ENCODE measurements at regions not wholly inside any gene's neighbourhood (a gene's known extent, or its start where the extent isn't known, plus 50 kb on each side); places are given as distances from the start of the nearest gene placed in this dataset.

- no peak overlapping the region for H3K4me3 ChIP-seq (ENCODE audit: low read depth, low read length)
- no peak for DNase-seq (ENCODE audit: low read depth)
- TF ChIP-seq CTCF (conservative IDR thresholded peaks at IDR 0.05; ENCODE audit: low read depth, low read length), result no peak
Observed at GRCh38 chr12:60120199-60120598, 524.4 kb downstream of the SLC16A7 start.

- no peak for TF ChIP-seq CTCF (conservative IDR thresholded peaks at IDR 0.05; ENCODE audit: low read depth, low read length)
- H3K4me3 ChIP-seq (ENCODE audit: low read depth, low read length), result no peak overlapping the region
- DNase-seq (ENCODE audit: low read depth), result no peak
Observed at GRCh38 chr12:60123557-60123956, 527.7 kb downstream of the SLC16A7 start.

- no peak for DNase-seq (ENCODE audit: low read depth)
- H3K4me3 ChIP-seq (ENCODE audit: low read depth, low read length), result no peak overlapping the region
- no peak for TF ChIP-seq CTCF (conservative IDR thresholded peaks at IDR 0.05; ENCODE audit: low read depth, low read length)
Observed at GRCh38 chr12:60137513-60137912, 541.7 kb downstream of the SLC16A7 start.

GRCh38 chr12:60138526-60138925, 542.7 kb downstream of the SLC16A7 start:
- no peak overlapping the region for H3K4me3 ChIP-seq (ENCODE audit: low read depth, low read length)
- no peak for DNase-seq (ENCODE audit: low read depth)
- no peak for TF ChIP-seq CTCF (conservative IDR thresholded peaks at IDR 0.05; ENCODE audit: low read depth, low read length)

- TF ChIP-seq CTCF (conservative IDR thresholded peaks at IDR 0.05; ENCODE audit: low read depth, low read length), result no peak
Observed at GRCh38 chr12:60144395-60144794, 548.6 kb downstream of the SLC16A7 start.

GRCh38 chr12:60148109-60148508, 552.3 kb downstream of the SLC16A7 start:
- H3K4me3 ChIP-seq (ENCODE audit: low read depth, low read length), result no peak overlapping the region
- DNase-seq (ENCODE audit: low read depth), result peak; percentile 19
- no peak for TF ChIP-seq CTCF (conservative IDR thresholded peaks at IDR 0.05; ENCODE audit: low read depth, low read length)

More at GRCh38 chr12:60144395-60144794, 548.6 kb downstream of the SLC16A7 start:
- no peak for DNase-seq (ENCODE audit: low read depth)
- H3K4me3 ChIP-seq (ENCODE audit: low read depth, low read length), result no peak overlapping the region

- no peak overlapping the region for H3K4me3 ChIP-seq (ENCODE audit: low read depth, low read length)
- peak; percentile 26 for DNase-seq (ENCODE audit: low read depth)
- TF ChIP-seq CTCF (conservative IDR thresholded peaks at IDR 0.05; ENCODE audit: low read depth, low read length), result no peak
Observed at GRCh38 chr12:60148831-60149230, 553.0 kb downstream of the SLC16A7 start.

All from epithelial cell of proximal tubule (primary cell).